ENCODE measurements at regions not wholly inside any gene's neighbourhood (a gene's known extent, or its start where the extent isn't known, plus 50 kb on each side); places are given as distances from the start of the nearest gene placed in this dataset.
"Not testable (repeated sequence)": the region's sequence is repeated elsewhere in the genome, so short reads cannot be mapped to it uniquely, and the experiment has no call there.

GRCh38 chr3:18976102-18976501, 172.2 kb upstream of the KCNH8 start:
- in situ Hi-C loops (cut with MboI; ENCODE audit: low sequenced_read_pairs); H2BK5ac ChIP-seq (ENCODE audit: low read depth, low read length, poor library complexity, severe bottlenecking); H3K9me3 ChIP-seq (ENCODE audit: control insufficient read depth, insufficient read depth, low read length); H3K4me3 ChIP-seq (ENCODE audit: insufficient read depth, low read depth, low read length); H3K14ac ChIP-seq (replicated peaks; ENCODE audit: low read depth, low read length); dilution Hi-C loops (cut with HindIII; ENCODE audit: low sequenced_read_pairs, unreplicated experiment); H3K79me1 ChIP-seq (ENCODE audit: low read depth in 1 of 2, low read length in 2 of 2); H3K23ac ChIP-seq (ENCODE audit: low read depth, low read length); H2BK15ac ChIP-seq (ENCODE audit: low read depth, low read length); H4K5ac ChIP-seq (ENCODE audit: low read depth, low read length); H3K9ac ChIP-seq (ENCODE audit: low read depth, low read length); H3K9me1 ChIP-seq (ENCODE audit: insufficient read depth, low read length); intact Hi-C loops (cut with micrococcal nuclease); H4K8ac ChIP-seq (ENCODE audit: low read depth in 2 of 2, low read length in 2 of 2); H3K4ac ChIP-seq (ENCODE audit: low read depth, low read length); POLR2A ChIA-PET (ENCODE audit: unreplicated experiment); H3K27ac ChIP-seq (ENCODE audit: insufficient read depth, low read length); H3K4me1 ChIP-seq (ENCODE audit: control insufficient read depth, insufficient read depth, low read length); DNase-seq; BruUV-seq (replicated peaks); H4K91ac ChIP-seq (ENCODE audit: insufficient read depth, low read depth, low read length); H2BK120ac ChIP-seq (ENCODE audit: low read depth, low read length); H2AK9ac ChIP-seq (replicated peaks; ENCODE audit: low read depth, low read length, poor library complexity); H2BK20ac ChIP-seq (ENCODE audit: low read depth, low read length); H2AK5ac ChIP-seq (ENCODE audit: low read depth, low read length); H3K27me3 ChIP-seq (ENCODE audit: control insufficient read depth, insufficient read depth, low read length); CTCF ChIA-PET; ATAC-seq (ENCODE audit: low read depth); H2AFZ ChIP-seq (replicated peaks; ENCODE audit: low read length, poor library complexity); H3K4me2 ChIP-seq (ENCODE audit: low read depth, low read length); H3K18ac ChIP-seq (ENCODE audit: low read depth, low read length); H3K56ac ChIP-seq (ENCODE audit: extremely low read depth, insufficient read depth, low read length); H3K36me3 ChIP-seq (ENCODE audit: control insufficient read depth, insufficient read depth, low read length); H4K20me1 ChIP-seq (ENCODE audit: insufficient read depth, low read length): not testable (repeated sequence)
- WGBS, 2 experiments (ENCODE audit: extremely low coverage in 2 of 2, insufficient read length in 1 of 2): 85% methylated on average over 9 of the region's 17 CpGs; no CpG with 5 or more reads in 1 of the 2 experiments
